Tibial artery (tissue), 4 donors: ENCODE measurements at regions not wholly inside any gene's neighbourhood (a gene's known extent, or its start where the extent isn't known, plus 50 kb on each side); places are given as distances from the start of the nearest gene placed in this dataset.

Source experiments
- DNase-seq, 2 donors: peaks; one replicate each; pipeline ENCODE4 v3.0.0-alpha.2; 2019
- H3K27ac ChIP-seq, 2 donors: fragments of 200-600 bp; sonication (generic) in 1 of 2; 1 replicate in 1 of 2; 2 replicates in 1 of 2; pipeline ENCODE4 v1.5.1; 2018 to 2019; ENCODE audit warnings: mild to moderate bottlenecking in 1 of 2
- H3K27me3 ChIP-seq, 2 donors: fragments of 200-600 bp; sonication (generic) in 1 of 2; one replicate each; pipeline versions ENCODE4 v1.5.1 to v1.6.0; 2016 to 2019
- H3K36me3 ChIP-seq, 3 donors: fragments of 200-600 bp; sonication (generic) in 2 of 3; one replicate each; pipeline ENCODE4 v1.5.1; 2016 to 2019; ENCODE audit warnings: mild to moderate bottlenecking in 2 of 3
- H3K4me1 ChIP-seq, 4 donors: fragments of 200-600 bp; sonication (generic) in 2 of 4; 1 replicate in 3 of 4; 2 replicates in 1 of 4; pipeline ENCODE4 v1.5.1; 2016 to 2019
- H3K4me3 ChIP-seq, 2 donors: fragments of 200-600 bp; sonication (generic) in 1 of 2; 1 replicate in 1 of 2; 2 replicates in 1 of 2; pipeline ENCODE4 v1.5.1; 2018 to 2019; ENCODE audit warnings: mild to moderate bottlenecking in 2 of 2
- H3K9me3 ChIP-seq, 3 donors: fragments of 200-600 bp; sonication (generic) in 1 of 3; one replicate each; pipeline ENCODE4 v1.5.1; 2016 to 2019
- intact Hi-C: fragments of 100-400 bp; cut with DNase I; formaldehyde crosslinking; loops from one replicate; pipeline ENCODE4 v1.15.0; 2023; ENCODE audit warnings: low total_unique reads
- TF ChIP-seq, protein P1 (sequence below), 2 experiments: fragments of 200-600 bp in 1 of 2; fragments of 450-650 bp in 1 of 2; IDR thresholded peaks; one replicate each; pipeline ENCODE4 v1.5.1; 2017 to 2019; ENCODE audit warnings: antibody characterized with exemption in 2 of 2, mild to moderate bottlenecking in 1 of 2, moderate library complexity in 1 of 2

GRCh38 chr22:48253136-48253535, 1490.7 kb downstream of the TBC1D22A start:
- Histone ChIP-seq H3K4me3 (no peak overlapping the region), H3K9me3 (no peaks in the 10 kb centered on the region), H3K36me3 (no peaks in the 10 kb centered on the region), H3K27ac (no peak overlapping the region), H3K27me3 (peaks cover 0 to 20% of the 10 kb centered on the region in 2 donors), H3K4me1 (no peaks in the 10 kb centered on the region)
- intact Hi-C loops = loop anchor here (10.0 kb wide), 1 partner anchor 1052 kb away; no protein-coding TSS in a partner anchor
- DNase-seq = no peak
- TF ChIP-seq, protein P1, sequence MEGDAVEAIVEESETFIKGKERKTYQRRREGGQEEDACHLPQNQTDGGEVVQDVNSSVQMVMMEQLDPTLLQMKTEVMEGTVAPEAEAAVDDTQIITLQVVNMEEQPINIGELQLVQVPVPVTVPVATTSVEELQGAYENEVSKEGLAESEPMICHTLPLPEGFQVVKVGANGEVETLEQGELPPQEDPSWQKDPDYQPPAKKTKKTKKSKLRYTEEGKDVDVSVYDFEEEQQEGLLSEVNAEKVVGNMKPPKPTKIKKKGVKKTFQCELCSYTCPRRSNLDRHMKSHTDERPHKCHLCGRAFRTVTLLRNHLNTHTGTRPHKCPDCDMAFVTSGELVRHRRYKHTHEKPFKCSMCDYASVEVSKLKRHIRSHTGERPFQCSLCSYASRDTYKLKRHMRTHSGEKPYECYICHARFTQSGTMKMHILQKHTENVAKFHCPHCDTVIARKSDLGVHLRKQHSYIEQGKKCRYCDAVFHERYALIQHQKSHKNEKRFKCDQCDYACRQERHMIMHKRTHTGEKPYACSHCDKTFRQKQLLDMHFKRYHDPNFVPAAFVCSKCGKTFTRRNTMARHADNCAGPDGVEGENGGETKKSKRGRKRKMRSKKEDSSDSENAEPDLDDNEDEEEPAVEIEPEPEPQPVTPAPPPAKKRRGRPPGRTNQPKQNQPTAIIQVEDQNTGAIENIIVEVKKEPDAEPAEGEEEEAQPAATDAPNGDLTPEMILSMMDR (IDR thresholded peaks at IDR 0.05) = no peak

DNA sequence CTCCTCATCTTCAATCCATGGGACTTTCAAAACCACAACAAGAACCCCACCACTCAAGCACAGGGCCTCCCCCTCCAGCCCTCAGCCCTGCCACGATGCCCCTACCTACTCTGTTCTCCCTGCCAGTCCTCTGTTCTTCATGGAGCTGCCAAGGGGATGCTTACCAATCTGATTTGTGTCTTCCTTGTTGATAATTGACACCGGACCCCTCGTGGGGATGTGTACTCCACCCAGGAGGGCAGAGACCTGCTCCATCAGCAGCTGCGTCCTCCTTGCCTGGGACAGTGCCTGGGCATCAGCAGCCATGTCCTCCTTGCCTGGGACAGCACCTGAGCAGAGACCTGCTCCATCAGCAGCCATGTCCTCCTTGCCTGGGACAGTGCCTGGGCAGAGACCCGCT, 1489.2 kb downstream of the TBC1D22A start:
- TF ChIP-seq, protein P1 (IDR thresholded peaks at IDR 0.05) = no peak
- no peak for DNase-seq
- H3K27ac ChIP-seq = no peak overlapping the region
- no peaks in the 10 kb centered on the region for H3K36me3 ChIP-seq
- peaks cover 0 to 20% of the 10 kb centered on the region in 2 donors for H3K27me3 ChIP-seq
- no peaks in the 10 kb centered on the region for H3K9me3 ChIP-seq
- no peak overlapping the region for H3K4me3 ChIP-seq
- H3K4me1 ChIP-seq = no peaks in the 10 kb centered on the region
- intact Hi-C loops = loop anchor here (10.0 kb wide), 1 partner anchor 1053 kb away; no protein-coding TSS in a partner anchor

DNA sequence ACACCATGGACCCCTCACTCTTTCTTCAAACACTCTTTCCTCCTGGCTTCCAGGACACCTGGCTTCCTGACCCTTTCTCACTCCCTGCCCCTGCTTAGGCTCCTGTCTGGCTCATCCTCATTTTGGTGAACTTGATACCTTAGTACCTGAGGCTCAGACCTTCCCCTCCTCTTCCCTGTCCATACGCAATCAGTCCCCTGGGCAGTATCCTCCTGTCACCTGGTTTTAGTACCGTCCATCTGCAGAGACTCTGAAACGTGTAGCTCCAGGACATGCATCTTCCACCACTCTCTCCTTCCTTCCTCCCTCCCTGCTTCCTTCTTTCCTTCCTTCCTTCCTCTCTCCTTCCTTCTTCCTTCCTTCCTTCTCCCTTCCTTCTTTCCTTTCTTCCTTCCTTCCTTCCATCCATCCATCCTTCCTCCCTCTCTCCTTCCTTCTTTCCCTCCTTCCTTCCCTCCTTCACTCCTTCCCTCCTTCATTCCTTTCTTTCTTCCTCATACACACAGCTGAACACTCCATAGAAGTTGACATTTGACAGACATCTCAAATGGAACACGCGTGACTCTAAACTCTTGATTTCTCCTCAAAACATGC, 1488.6 kb downstream of the TBC1D22A start:
- intact Hi-C loops = loop anchor here (10.0 kb wide), 1 partner anchor 1054 kb away; no protein-coding TSS in a partner anchor
- DNase-seq = no peak
- Histone ChIP-seq H3K4me1 (no peaks in the 10 kb centered on the region), H3K36me3 (no peaks in the 10 kb centered on the region), H3K4me3 (no peak overlapping the region), H3K27ac (no peak overlapping the region), H3K9me3 (no peaks in the 10 kb centered on the region), H3K27me3 (peaks cover 0 to 15% of the 10 kb centered on the region in 2 donors)
- TF ChIP-seq, protein P1 (IDR thresholded peaks at IDR 0.05) = no peak

DNA sequence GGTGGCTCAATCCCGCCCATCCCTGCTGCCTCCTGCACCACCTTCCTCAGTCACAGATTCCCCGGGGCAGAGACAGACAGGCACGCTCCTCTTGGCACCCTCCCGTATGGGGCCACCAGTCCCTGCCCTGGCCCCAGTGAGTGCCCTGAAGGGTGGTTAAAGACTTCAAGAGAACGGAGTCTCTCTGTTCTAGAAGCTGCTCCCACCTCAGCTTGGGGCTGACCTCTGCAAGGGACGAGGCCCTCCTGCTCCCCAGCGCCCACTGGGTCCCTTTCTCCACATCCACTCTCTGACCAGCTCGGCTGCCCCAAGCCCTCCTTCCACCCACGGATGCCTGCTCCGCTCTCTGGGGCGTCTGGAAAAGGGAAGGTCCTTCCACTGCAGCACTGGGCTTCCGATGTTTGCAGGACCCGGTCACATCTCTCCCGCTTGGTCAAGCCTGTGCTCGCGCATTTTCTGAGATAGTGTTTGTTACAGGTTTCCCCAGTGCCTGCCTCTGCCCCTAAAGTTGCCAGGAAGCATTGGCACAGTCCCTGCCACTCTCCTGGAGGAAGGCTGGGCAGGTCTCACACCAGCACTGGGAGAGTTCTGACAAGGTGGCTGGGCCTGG, 1487.9 kb downstream of the TBC1D22A start:
- H3K27me3 ChIP-seq = peaks cover 0 to 12% of the 10 kb centered on the region in 2 donors
- DNase-seq = peak in 1 of 2 donors; percentile 57
- TF ChIP-seq, protein P1 (IDR thresholded peaks at IDR 0.05) = no peak
- no peaks in the 10 kb centered on the region for H3K36me3 ChIP-seq
- no peaks in the 10 kb centered on the region for H3K9me3 ChIP-seq
- no peak overlapping the region for H3K4me3 ChIP-seq
- no peak overlapping the region for H3K27ac ChIP-seq
- H3K4me1 ChIP-seq = no peaks in the 10 kb centered on the region
- intact Hi-C loops = loop anchor here (10.0 kb wide), 1 partner anchor 1054 kb away; no protein-coding TSS in a partner anchor

DNA sequence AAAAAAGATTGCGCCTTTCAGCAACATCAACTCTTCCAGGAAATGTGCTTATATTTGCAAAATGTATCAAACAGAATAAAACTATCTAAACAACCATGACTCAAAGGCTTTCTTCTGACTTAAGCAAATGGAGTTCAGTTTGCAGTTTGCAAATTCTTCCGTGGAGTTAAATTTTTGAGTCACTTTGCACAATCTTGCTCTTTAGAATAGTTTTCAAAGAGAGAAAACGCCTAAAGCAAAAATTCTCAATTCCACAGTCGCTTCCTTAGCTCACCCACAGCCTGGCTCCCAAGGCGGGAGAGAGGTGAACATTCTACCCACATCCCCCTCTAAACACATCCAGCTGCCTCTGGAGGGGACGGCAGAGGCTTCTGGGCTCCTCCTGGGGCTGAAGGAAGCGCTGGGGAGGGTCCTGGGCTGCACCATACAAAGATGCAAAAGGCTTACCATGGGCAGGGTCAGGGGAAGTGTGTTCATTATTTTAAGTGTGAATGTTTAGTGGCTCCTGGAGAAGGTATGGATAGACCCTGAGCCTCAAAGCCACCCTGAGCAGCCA, 1487.3 kb downstream of the TBC1D22A start:
- Histone ChIP-seq H3K27me3 (peaks cover 0 to 8% of the 10 kb centered on the region in 2 donors), H3K9me3 (no peaks in the 10 kb centered on the region), H3K36me3 (no peaks in the 10 kb centered on the region), H3K27ac (no peak overlapping the region), H3K4me1 (no peaks in the 10 kb centered on the region), H3K4me3 (no peak overlapping the region)
- TF ChIP-seq, protein P1 (IDR thresholded peaks at IDR 0.05) = no peak
- intact Hi-C loops = loop anchor here (10.0 kb wide), 1 partner anchor 1055 kb away; no protein-coding TSS in a partner anchor
- no peak for DNase-seq
